NCI-H1092 (cell line): ENCODE measurements at regions not wholly inside any gene's neighbourhood (a gene's known extent, or its start where the extent isn't known, plus 50 kb on each side); places are given as distances from the start of the nearest gene placed in this dataset.
"Not testable (repeated sequence)": the region's sequence is repeated elsewhere in the genome, so short reads cannot be mapped to it uniquely, and the experiment has no call there.

Source experiments
- DNase-seq: peaks from one replicate; lab custom pipeline; 2025; lab: John Stamatoyannopoulos, UW

- DNase-seq, result not testable (repeated sequence)
Observed at GRCh38 chr7:91405873-91406272, 141.6 kb downstream of the FZD1 start.

- DNase-seq, result no peak
Observed at GRCh38 chr7:91407942-91408341, 143.7 kb downstream of the FZD1 start.

- no peak for DNase-seq
Observed at GRCh38 chr7:91408388-91409154, 144.3 kb downstream of the FZD1 start.

- no peak for DNase-seq
Observed at GRCh38 chr7:91411060-91411459, 146.8 kb downstream of the FZD1 start.

- no peak for DNase-seq
Observed at GRCh38 chr7:91412298-91412697, 148.1 kb downstream of the FZD1 start.

- DNase-seq, result no peak
Observed at GRCh38 chr7:91414734-91415133, 150.5 kb downstream of the FZD1 start.

- no peak for DNase-seq
Observed at GRCh38 chr7:91416155-91416865, 152.1 kb downstream of the FZD1 start.

- no peak for DNase-seq
Observed at GRCh38 chr7:91420606-91421005, 156.4 kb downstream of the FZD1 start.

GRCh38 chr7:91421018-91421417, 156.8 kb downstream of the FZD1 start:
- no peak for DNase-seq

GRCh38 chr7:91424371-91424770, 160.1 kb downstream of the FZD1 start:
- DNase-seq, result peak; percentile 46

GRCh38 chr7:91425149-91425548, 160.9 kb downstream of the FZD1 start:
- no peak for DNase-seq

GRCh38 chr7:91427051-91427450, 162.8 kb downstream of the FZD1 start:
- no peak for DNase-seq

- DNase-seq, result no peak
Observed at GRCh38 chr7:91431601-91432000, 167.4 kb downstream of the FZD1 start.

GRCh38 chr7:91434836-91435235, 170.6 kb downstream of the FZD1 start:
- no peak for DNase-seq

GRCh38 chr7:91435381-91436059, 171.3 kb downstream of the FZD1 start:
- no peak for DNase-seq

- peak; percentile 68 for DNase-seq
Observed at GRCh38 chr7:91436655-91437054, 172.4 kb downstream of the FZD1 start.

- not testable (repeated sequence) for DNase-seq
Observed at GRCh38 chr7:91440198-91440597, 176.0 kb downstream of the FZD1 start.

- DNase-seq, result no peak
Observed at GRCh38 chr7:91443862-91444261, 179.6 kb downstream of the FZD1 start.

GRCh38 chr7:91446819-91447218, 182.6 kb downstream of the FZD1 start:
- DNase-seq, result no peak

GRCh38 chr7:91455411-91455810, 191.2 kb downstream of the FZD1 start:
- DNase-seq, result no peak

GRCh38 chr7:91457208-91457607, 193.0 kb downstream of the FZD1 start:
- DNase-seq, result no peak

GRCh38 chr7:91459539-91459938, 195.3 kb downstream of the FZD1 start:
- no peak for DNase-seq

GRCh38 chr7:91462316-91462715, 198.1 kb downstream of the FZD1 start:
- DNase-seq, result no peak
